ENCODE measurements at regions not wholly inside any gene's neighbourhood (a gene's known extent, or its start where the extent isn't known, plus 50 kb on each side); places are given as distances from the start of the nearest gene placed in this dataset.
"Not testable (repeated sequence)": the region's sequence is repeated elsewhere in the genome, so short reads cannot be mapped to it uniquely, and the experiment has no call there.

GRCh38 chr11:91147885-91148284, 925.0 kb upstream of the CHORDC1 start:
- DNase-seq (ENCODE audit: low spot score) = no peak

GRCh38 chr11:91141655-91142054, 918.8 kb upstream of the CHORDC1 start:
- no peak for DNase-seq (ENCODE audit: low spot score)

GRCh38 chr11:91136631-91137030, 913.8 kb upstream of the CHORDC1 start:
- DNase-seq (ENCODE audit: low spot score) = no peak

- DNase-seq (ENCODE audit: low spot score) = no peak
Measured at GRCh38 chr11:91133361-91133760, 910.5 kb upstream of the CHORDC1 start.

- no peak for DNase-seq (ENCODE audit: low spot score)
Measured at GRCh38 chr11:91129596-91129995, 906.7 kb upstream of the CHORDC1 start.

GRCh38 chr11:91124363-91124762, 901.5 kb upstream of the CHORDC1 start:
- DNase-seq (ENCODE audit: low spot score) = no peak

- DNase-seq (ENCODE audit: low spot score) = no peak
Measured at GRCh38 chr11:91115116-91115515, 892.3 kb upstream of the CHORDC1 start.

GRCh38 chr11:91104237-91104636, 881.4 kb upstream of the CHORDC1 start:
- no peak for DNase-seq (ENCODE audit: low spot score)

GRCh38 chr11:91100427-91100826, 877.6 kb upstream of the CHORDC1 start:
- DNase-seq (ENCODE audit: low spot score) = no peak

- no peak for DNase-seq (ENCODE audit: low spot score)
Measured at GRCh38 chr11:91097083-91097482, 874.2 kb upstream of the CHORDC1 start.

- no peak for DNase-seq (ENCODE audit: low spot score)
Measured at GRCh38 chr11:91093141-91093540, 870.3 kb upstream of the CHORDC1 start.

GRCh38 chr11:91091563-91091962, 868.7 kb upstream of the CHORDC1 start:
- no peak for DNase-seq (ENCODE audit: low spot score)

GRCh38 chr11:91086028-91086427, 863.2 kb upstream of the CHORDC1 start:
- DNase-seq (ENCODE audit: low spot score) = no peak

GRCh38 chr11:91082255-91082654, 859.4 kb upstream of the CHORDC1 start:
- no peak for DNase-seq (ENCODE audit: low spot score)

- no peak for DNase-seq (ENCODE audit: low spot score)
Measured at GRCh38 chr11:91081440-91082043, 858.7 kb upstream of the CHORDC1 start.

- DNase-seq (ENCODE audit: low spot score) = no peak
Measured at GRCh38 chr11:91078221-91078620, 855.4 kb upstream of the CHORDC1 start.

- no peak for DNase-seq (ENCODE audit: low spot score)
Measured at GRCh38 chr11:91075032-91075695, 852.3 kb upstream of the CHORDC1 start.

GRCh38 chr11:91067666-91068065, 844.8 kb upstream of the CHORDC1 start:
- no peak for DNase-seq (ENCODE audit: low spot score)

- no peak for DNase-seq (ENCODE audit: low spot score)
Measured at GRCh38 chr11:91066456-91067047, 843.7 kb upstream of the CHORDC1 start.

- not testable (repeated sequence) for DNase-seq (ENCODE audit: low spot score)
Measured at GRCh38 chr11:91063399-91063798, 840.5 kb upstream of the CHORDC1 start.

GRCh38 chr11:91047882-91048281, 825.0 kb upstream of the CHORDC1 start:
- DNase-seq (ENCODE audit: low spot score) = no peak

GRCh38 chr11:91046261-91046660, 823.4 kb upstream of the CHORDC1 start:
- DNase-seq (ENCODE audit: low spot score) = no peak

- no peak for DNase-seq (ENCODE audit: low spot score)
Measured at GRCh38 chr11:91041626-91042025, 818.8 kb upstream of the CHORDC1 start.

GRCh38 chr11:91023731-91024130, 800.9 kb upstream of the CHORDC1 start:
- DNase-seq (ENCODE audit: low spot score) = peak; percentile 4

Data from cerebellar cortex (tissue), 1 donor.